Vagina (tissue), 2 donors: ENCODE measurements at regions not wholly inside any gene's neighbourhood (a gene's known extent, or its start where the extent isn't known, plus 50 kb on each side); places are given as distances from the start of the nearest gene placed in this dataset.

ENCODE experiments used
- POLR2A ChIP-seq, 2 donors: fragments of 450-650 bp; IDR thresholded peaks; one replicate each; pipeline ENCODE4 v1.6.1; 2017; ENCODE audit warnings: antibody characterized with exemption in 2 of 2, mild to moderate bottlenecking in 2 of 2, moderate library complexity in 2 of 2
- TF ChIP-seq, protein P1 (sequence below), 3 experiments: fragments of 450-650 bp in 2 of 3; fragments of 200-600 bp in 1 of 3; sonication (generic) in 1 of 3; IDR thresholded peaks; one replicate each; pipeline ENCODE4 v1.5.1; 2017 to 2019; ENCODE audit warnings: antibody characterized with exemption in 3 of 3, mild to moderate bottlenecking in 2 of 3, moderate library complexity in 2 of 3

DNA sequence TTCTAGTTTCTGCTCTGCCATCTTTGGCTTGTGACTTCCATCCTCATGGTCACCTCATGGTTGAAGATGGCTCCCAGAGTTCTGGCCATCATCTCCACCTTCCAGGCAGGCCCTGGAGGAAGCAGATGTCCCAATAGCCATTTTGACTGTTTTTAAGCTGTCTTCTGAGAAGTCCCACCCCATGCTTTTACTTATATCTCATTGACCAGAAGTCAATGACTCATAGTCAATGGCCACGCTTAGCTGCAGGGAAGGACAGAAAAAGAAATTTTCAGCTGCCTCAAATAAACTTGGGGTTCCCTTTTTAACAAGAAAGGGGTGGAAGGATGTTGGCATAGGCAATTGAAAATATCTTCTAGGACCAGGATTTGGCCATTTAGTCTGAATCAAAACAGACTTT, 168.1 kb downstream of the AACS start:
- TF ChIP-seq, protein P1, sequence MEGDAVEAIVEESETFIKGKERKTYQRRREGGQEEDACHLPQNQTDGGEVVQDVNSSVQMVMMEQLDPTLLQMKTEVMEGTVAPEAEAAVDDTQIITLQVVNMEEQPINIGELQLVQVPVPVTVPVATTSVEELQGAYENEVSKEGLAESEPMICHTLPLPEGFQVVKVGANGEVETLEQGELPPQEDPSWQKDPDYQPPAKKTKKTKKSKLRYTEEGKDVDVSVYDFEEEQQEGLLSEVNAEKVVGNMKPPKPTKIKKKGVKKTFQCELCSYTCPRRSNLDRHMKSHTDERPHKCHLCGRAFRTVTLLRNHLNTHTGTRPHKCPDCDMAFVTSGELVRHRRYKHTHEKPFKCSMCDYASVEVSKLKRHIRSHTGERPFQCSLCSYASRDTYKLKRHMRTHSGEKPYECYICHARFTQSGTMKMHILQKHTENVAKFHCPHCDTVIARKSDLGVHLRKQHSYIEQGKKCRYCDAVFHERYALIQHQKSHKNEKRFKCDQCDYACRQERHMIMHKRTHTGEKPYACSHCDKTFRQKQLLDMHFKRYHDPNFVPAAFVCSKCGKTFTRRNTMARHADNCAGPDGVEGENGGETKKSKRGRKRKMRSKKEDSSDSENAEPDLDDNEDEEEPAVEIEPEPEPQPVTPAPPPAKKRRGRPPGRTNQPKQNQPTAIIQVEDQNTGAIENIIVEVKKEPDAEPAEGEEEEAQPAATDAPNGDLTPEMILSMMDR (IDR thresholded peaks at IDR 0.05), result no peak
- TF ChIP-seq POLR2A (IDR thresholded peaks at IDR 0.05), result no peak
